NCI-H1694 (cell line): ENCODE measurements at regions not wholly inside any gene's neighbourhood (a gene's known extent, or its start where the extent isn't known, plus 50 kb on each side); places are given as distances from the start of the nearest gene placed in this dataset.
A peak's percentile ranks its signal among the peaks of the same experiment; 100 is the strongest.
"Not testable (repeated sequence)": the region's sequence is repeated elsewhere in the genome, so short reads cannot be mapped to it uniquely, and the experiment has no call there.

Experiments used
- DNase-seq: peaks from one replicate; lab custom pipeline; 2025; lab: John Stamatoyannopoulos, UW

DNA sequence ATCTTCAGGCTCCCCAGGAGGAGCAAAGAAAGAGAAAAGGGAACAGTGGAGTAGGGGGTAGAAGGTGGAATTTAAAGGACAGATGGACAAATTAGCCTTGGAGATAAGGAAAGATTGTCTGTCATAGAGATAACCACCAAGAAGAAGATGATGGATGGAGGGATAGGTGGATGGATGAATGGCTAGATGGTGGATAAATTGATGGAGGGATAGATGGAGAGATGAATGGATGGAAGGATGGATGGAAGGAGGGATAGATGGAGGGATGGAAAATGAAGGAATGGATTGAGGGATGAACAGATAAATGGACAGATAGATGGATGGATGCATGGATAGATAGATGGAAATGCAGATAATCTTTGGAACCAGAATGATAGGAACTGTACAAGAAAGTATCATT, 102.8 kb downstream of the TNFAIP3 start:
- no peak for DNase-seq

DNA sequence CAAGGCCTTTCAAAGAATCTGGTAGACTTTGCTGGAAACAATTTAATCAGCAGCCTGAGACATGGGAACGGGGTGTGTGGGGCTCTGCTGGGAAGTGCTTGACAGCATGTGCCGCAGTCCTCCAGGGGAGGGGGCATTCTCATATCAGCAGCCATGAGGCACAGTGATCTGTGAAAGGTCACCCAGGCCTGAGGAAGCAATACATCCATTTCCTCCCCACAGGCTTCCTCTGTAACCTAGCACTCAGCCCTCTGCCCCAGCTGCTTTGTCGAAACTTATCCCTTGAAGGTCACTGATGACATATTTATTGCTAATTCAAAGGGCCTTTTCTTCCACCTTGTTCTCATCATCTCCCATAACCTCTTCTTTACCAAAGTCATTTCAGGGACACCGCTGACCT, 103.3 kb downstream of the TNFAIP3 start:
- DNase-seq = no peak

GRCh38 chr6:137973201-137973600, 106.1 kb downstream of the TNFAIP3 start:
- no peak for DNase-seq

DNA sequence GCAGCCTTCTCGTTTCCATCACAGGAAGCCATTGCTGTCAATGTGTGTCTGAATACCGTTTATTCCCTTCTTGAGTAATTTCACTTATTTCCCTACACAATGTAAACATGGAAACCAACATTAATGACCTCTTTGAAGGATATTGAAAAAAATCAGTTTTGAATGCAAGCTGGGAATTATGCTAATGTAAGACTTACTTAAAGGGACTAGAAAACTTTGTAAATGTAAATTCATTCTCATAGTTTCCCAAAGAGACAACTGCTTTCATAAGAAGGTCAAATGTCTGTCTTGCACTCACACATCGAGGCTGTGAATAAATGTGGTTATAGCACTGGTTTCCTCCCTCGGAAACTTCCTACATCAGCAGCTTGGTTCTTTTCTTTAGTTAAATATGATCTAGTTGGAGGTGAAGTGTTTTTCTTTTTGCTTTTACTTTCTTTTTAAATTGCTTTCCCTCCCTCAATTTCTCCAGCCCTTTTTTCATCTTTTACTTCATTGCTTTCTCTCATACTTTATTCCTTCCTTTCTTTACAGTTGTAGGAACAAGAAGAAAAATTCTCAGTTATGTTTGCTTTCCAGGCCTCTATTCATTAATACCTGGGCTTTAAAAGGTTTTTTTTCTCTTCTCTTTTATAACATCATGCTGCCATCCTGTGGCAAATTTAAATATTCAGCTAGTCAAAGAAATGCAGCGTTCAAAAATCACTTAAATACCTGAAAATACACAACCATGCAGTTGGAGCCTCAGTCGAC, 108.3 kb downstream of the TNFAIP3 start:
- no peak for DNase-seq

DNA sequence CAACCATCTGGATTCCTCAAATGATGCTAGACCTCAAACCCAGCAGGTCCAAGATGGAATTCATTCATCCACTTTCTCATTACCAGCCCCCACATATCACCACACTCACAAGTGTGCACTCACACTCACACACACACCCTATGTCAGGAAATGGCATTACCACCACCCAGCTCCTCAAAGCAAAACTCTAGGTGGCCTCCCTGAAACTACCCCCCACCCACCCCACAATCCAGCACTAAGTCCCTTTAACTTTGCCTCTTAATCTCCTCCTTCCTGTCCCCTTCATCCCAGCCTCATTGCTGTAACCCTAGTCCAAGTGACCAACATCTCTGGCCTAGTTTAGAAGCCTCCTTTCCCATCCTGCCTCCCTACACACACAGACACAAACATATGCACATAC, 109.4 kb downstream of the TNFAIP3 start:
- DNase-seq = no peak

GRCh38 chr6:137977206-137977605, 110.1 kb downstream of the TNFAIP3 start:
- no peak for DNase-seq

DNA sequence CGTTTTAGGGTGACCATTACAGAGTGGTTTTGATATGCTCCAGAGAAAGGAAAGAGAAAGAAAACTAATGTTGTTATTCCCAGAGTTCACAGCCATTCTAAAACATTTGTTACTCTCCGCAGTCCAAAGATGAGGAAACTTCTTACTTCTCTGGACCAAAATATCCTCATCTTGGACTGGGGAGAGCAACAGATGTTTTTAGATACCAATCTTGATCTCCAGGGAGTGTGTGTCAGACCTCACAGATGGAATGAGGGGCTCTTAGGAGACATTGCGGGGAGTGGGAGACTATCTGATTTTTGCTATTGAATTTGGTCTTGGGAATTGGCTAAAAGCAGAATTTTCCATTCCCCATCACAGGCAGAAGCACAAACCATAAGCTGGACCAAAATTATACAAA, 110.8 kb downstream of the TNFAIP3 start:
- DNase-seq = no peak

GRCh38 chr6:137978252-137978896, 111.3 kb downstream of the TNFAIP3 start:
- no peak for DNase-seq

- DNase-seq = not testable (repeated sequence)
These were observed 112.2 kb downstream of the TNFAIP3 start for GRCh38 chr6:137979263-137979662.

GRCh38 chr6:137980777-137981176, 113.7 kb downstream of the TNFAIP3 start:
- DNase-seq = no peak

- DNase-seq = no peak
These were observed 114.7 kb downstream of the TNFAIP3 start for GRCh38 chr6:137981758-137982157.

DNA sequence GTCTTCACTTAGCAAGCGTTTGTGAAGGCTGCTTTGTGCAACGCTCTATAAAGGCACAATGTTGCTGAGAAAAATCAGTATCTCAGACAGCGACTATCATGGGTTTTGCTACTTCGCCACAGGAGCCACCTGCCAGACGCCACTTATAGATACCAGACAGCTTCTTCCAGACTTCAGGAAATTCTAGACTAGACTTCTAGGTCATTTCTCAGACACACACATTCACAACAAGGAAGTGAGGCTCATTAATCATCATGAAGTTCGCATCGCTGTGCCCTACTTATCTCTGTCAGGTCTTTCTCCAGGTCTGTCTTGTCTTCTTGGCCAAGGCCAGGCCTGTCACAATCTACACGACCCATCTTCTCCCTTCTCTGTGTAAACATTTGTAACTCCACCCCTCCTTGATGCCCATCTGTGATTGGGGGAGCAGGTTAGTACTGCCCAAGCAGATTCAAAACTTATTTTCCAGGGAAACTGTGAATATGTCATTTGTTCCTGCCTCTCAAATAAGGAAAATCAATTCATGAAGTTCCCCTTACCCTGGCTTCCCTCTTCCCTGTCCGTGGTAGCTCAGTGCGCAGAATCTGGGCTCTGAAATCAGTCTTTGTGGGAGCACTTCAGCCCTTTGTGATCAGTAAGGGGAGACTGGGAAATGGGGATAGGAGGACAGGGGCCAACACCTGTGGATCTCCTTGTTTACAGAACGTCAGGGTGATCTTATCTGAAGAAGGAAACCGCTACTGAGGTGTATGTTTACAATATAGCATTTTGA, 115.5 kb downstream of the TNFAIP3 start:
- DNase-seq = no peak

GRCh38 chr6:137983269-137983668, 116.2 kb downstream of the TNFAIP3 start:
- no peak for DNase-seq

- no peak for DNase-seq
These were observed 117.6 kb downstream of the PERP start for GRCh38 chr6:137989664-137990063.

- DNase-seq = no peak
These were observed 111.8 kb downstream of the PERP start for GRCh38 chr6:137995371-137995770.

DNA sequence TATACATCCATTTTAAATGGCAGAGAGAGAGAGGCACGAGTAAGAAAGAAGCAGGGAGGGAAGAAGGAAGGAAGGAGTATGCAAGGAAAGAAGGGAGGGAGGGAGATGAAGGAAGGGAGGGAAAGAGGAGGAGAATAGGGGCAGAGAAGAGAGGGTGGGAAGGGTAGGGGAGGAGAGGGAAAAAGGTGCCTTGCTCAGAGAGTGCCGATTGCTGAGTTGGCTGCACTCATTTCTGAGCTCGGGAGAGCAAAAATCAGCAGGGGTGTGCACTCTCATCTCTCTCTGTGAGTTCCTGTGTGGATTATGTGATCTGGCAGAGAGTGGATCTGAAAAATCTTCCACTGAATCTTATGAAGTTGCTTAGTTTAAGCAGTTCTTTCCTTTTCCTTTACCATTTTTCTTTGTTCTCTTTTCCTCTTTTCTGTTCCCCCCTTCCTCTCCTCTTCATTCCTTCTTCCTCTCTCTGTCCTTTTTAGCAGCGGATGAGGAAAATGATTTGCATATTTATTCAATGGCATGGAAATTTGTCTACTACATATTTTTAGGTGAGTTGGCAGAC, 108.7 kb downstream of the PERP start:
- no peak for DNase-seq

DNA sequence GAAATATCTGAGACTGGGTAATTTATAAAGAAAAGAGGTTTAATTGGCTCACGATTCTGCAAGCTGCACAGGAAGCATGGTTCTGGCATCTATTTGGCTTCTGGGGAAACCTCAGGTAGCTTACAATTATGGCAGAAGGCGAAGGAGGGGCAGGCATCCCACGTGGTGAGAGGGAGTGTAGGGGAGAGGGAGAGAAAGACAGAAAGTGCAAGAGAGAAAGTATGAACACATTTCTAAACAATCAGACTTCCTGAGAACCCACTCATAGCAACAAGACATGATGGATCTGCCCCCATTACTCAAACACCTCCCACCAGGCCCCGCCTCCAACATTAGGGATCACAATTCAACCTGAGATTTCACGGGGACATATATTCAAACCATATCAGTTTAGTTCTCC, 107.4 kb downstream of the PERP start:
- DNase-seq = no peak

- no peak for DNase-seq
These were observed 106.3 kb downstream of the PERP start for GRCh38 chr6:138000941-138001340.

DNA sequence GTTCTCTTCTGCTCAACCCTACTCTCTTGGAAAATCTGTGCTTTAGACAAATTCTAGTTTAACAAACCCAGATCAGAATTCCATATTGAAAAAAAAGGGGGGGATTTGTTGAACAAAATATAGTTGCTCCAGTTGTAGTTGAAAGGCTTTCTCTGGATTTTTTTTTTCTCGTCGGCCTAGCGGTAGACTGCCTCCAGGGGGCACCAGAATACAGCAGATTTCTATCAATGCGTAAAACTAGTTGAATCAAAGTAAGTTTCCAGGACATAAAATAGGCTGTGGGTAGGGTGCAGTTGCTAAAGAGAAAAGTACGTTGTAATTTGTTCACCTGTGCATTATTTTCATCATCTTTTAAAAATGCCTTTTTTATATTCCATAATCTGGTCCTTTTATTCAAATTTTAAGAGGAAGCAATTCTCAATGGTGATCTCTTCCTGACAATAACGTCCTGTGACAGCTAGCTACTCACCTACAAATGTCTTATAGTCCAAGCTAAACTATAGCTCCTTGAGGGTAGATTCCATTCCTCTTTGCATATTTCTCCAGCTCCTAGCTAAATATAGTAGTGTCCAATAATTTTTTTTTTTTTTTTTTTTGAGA, 105.4 kb downstream of the PERP start:
- peak; percentile 32 for DNase-seq

DNA sequence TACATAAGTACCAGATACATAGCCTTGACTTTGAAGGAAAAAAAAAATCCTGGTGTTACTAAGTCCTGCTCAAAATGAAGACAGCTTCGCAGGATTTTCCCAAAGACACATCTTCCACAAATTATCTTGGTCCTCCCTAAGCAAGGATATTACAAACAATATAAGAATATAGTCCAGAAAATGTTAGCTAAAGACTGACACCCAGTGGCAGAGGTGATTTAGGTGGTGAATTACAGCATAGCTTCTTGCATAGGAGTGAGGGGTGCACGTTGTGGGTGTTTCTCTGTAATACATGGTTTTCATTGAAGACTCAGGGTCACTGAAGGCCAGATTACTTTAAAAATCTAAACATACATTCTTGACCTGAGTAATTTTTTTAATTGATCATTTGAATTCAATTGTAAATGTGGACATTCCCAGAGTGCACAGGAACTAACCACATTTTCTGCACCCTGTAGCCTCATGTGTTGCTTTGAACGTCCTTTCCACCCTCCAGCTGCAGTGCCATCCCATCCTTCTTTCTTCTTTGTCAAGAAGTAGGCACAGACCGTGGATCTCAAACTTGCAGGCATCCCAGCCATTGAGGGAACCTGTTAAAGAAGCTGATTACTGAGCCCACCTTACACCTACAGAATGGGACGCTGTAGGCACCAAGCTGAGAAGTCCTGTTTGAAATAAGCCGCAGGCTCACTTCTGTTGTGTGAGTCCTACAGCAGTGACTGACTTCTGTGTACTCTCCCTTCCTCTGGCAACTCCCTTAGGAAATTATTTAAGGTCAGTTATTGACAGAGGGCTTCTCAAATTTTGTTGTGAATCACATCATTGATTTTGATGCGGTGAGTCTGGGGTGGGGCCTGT, 102.6 kb downstream of the PERP start:
- peak; percentile 2 for DNase-seq

- DNase-seq = no peak
These were observed 101.4 kb downstream of the PERP start for GRCh38 chr6:138005846-138006245.
